CD4-positive, alpha-beta T cell (primary cell): ENCODE measurements at regions not wholly inside any gene's neighbourhood (a gene's known extent, or its start where the extent isn't known, plus 50 kb on each side); places are given as distances from the start of the nearest gene placed in this dataset.

Source experiments
- ATAC-seq: fragments of 200-7000 bp; cut with Tn5 transposase; one replicate; pipeline ENCODE4 v1.10.0; 2022; ENCODE audit warnings: mild to moderate bottlenecking; ENCODE audit not compliant: poor library complexity
- CTCF ChIA-PET: fragments of 350-600 bp; sonication (Branson Sonifier 250); formaldehyde crosslinking; loops from one replicate; lab custom pipeline; 2021; ENCODE audit warnings: antibody characterized with exemption, inconsistent platforms; lab: Charles Lee
- POLR2A ChIA-PET: fragments of 350-600 bp; sonication (Branson Sonifier 250); formaldehyde crosslinking; loops from one replicate; lab custom pipeline; 2021; ENCODE audit warnings: antibody characterized with exemption, inconsistent platforms; lab: Charles Lee
- DNase-seq, 14 experiments: peaks; one replicate each; pipeline ENCODE4 v3.0.0-alpha.2; 2013 to 2020; ENCODE audit warnings: mixed read lengths in 2 of 14
- H3K27ac ChIP-seq, 2 donors: one replicate each; pipeline versions ENCODE4 v1.5.1 to v1.7.0; 2013; ENCODE audit warnings: low read length in 2 of 2, low read depth in 1 of 2, mild to moderate bottlenecking in 1 of 2
- H3K27me3 ChIP-seq, 2 experiments: 1 replicate in 1 of 2; 2 replicates in 1 of 2; pipeline versions ENCODE4 v1.6.1 to v1.7.0; 2013; ENCODE audit warnings: low read length in 2 of 2, control low read depth in 1 of 2, mild to moderate bottlenecking in 1 of 2, moderate library complexity in 1 of 2; ENCODE audit not compliant: insufficient read depth in 2 of 2, control insufficient read depth in 1 of 2
- H3K36me3 ChIP-seq: one replicate; pipeline ENCODE4 v1.6.1; 2013; ENCODE audit warnings: low read length, control low read depth; ENCODE audit not compliant: insufficient read depth
- H3K4me1 ChIP-seq: one replicate; pipeline ENCODE4 v1.6.1; 2013; ENCODE audit warnings: low read length, control low read depth; ENCODE audit not compliant: insufficient read depth
- H3K4me3 ChIP-seq: one replicate; pipeline ENCODE4 v1.5.1; 2013; ENCODE audit warnings: mild to moderate bottlenecking, low read length, moderate library complexity
- H3K9me3 ChIP-seq, 2 experiments: 1 replicate in 1 of 2; 2 replicates in 1 of 2; pipeline versions ENCODE4 v1.6.1 to v1.7.0; 2013; ENCODE audit warnings: low read length in 2 of 2, mild to moderate bottlenecking in 2 of 2, control low read depth in 1 of 2, moderate library complexity in 1 of 2; ENCODE audit not compliant: control insufficient read depth in 1 of 2, insufficient read depth in 1 of 2
- H3K27ac Mint-ChIP-seq: one replicate; pipeline ENCODE4 v1.8.0; 2020; ENCODE audit warnings: mixed read lengths
- H3K27me3 Mint-ChIP-seq: one replicate; pipeline ENCODE4 v1.8.0; 2021; ENCODE audit warnings: mixed read lengths
- H3K36me3 Mint-ChIP-seq: one replicate; pipeline ENCODE4 v1.8.0; 2021; ENCODE audit warnings: low read depth, mixed read lengths
- H3K4me1 Mint-ChIP-seq: one replicate; pipeline ENCODE4 v1.8.0; 2021; ENCODE audit warnings: low read depth, mixed read lengths
- H3K4me3 Mint-ChIP-seq: one replicate; pipeline ENCODE4 v1.8.0; 2020; ENCODE audit warnings: mild to moderate bottlenecking, mixed read lengths
- H3K9me3 Mint-ChIP-seq: one replicate; pipeline ENCODE4 v1.8.0; 2020; ENCODE audit warnings: mixed read lengths
- CTCF ChIP-seq: fragments of 200-600 bp; IDR thresholded peaks from one replicate; pipeline ENCODE4 v1.8.0; 2022; ENCODE audit warnings: antibody characterized with exemption, mild to moderate bottlenecking
- intact Hi-C, 2 experiments: fragments of 100-400 bp; cut with DNase I in 1 of 2; cut with micrococcal nuclease in 1 of 2; formaldehyde crosslinking; loops; one replicate each; pipeline versions ENCODE4 v1.15.1 to v1.9.0; 2023 to 2025; cut with DNase I, micrococcal nuclease

GRCh38 chr14:53881921-53882320, 74.7 kb downstream of the BMP4 start:
- DNase-seq (no peak), ATAC-seq (no peak)
- Histone ChIP-seq H3K4me1 (no peaks in the 10 kb centered on the region), H3K4me3 (no peak overlapping the region), H3K27me3 (no peaks in the 10 kb centered on the region), H3K27ac (no peak overlapping the region), H3K9me3 (no peaks in the 10 kb centered on the region), H3K36me3 (no peaks in the 10 kb centered on the region)
- ChIA-PET CTCF (no interaction called here), POLR2A (no interaction called here)
- no peaks in the 10 kb centered on the region for H3K36me3 Mint-ChIP-seq
- no peak overlapping the region for H3K4me3 Mint-ChIP-seq
- H3K27ac Mint-ChIP-seq, result no peak overlapping the region
- H3K4me1 Mint-ChIP-seq, result no peaks in the 10 kb centered on the region
- no peak for TF ChIP-seq CTCF
- intact Hi-C loops, result no loop called here
- H3K27me3 Mint-ChIP-seq, result peaks cover 6% of the 10 kb centered on the region
- H3K9me3 Mint-ChIP-seq, result no peaks in the 10 kb centered on the region

GRCh38 chr14:53881161-53881871, 75.3 kb downstream of the BMP4 start:
- H3K4me3 ChIP-seq, result no peak overlapping the region
- no peak overlapping the region for H3K27ac ChIP-seq
- ChIA-PET POLR2A (no interaction called here), CTCF (no interaction called here)
- H3K36me3 Mint-ChIP-seq, result no peaks in the 10 kb centered on the region
- H3K4me3 Mint-ChIP-seq, result no peak overlapping the region
- H3K27me3 Mint-ChIP-seq, result peaks cover 6% of the 10 kb centered on the region
- no peaks in the 10 kb centered on the region for H3K27me3 ChIP-seq
- H3K4me1 Mint-ChIP-seq, result no peaks in the 10 kb centered on the region
- H3K27ac Mint-ChIP-seq, result no peak overlapping the region
- H3K4me1 ChIP-seq, result no peaks in the 10 kb centered on the region
- no peaks in the 10 kb centered on the region for H3K9me3 ChIP-seq
- no peak for TF ChIP-seq CTCF
- no peak for ATAC-seq
- intact Hi-C loops, result no loop called here
- peaks cover 4% of the 10 kb centered on the region for H3K9me3 Mint-ChIP-seq
- no peaks in the 10 kb centered on the region for H3K36me3 ChIP-seq
- DNase-seq, result no peak

DNA sequence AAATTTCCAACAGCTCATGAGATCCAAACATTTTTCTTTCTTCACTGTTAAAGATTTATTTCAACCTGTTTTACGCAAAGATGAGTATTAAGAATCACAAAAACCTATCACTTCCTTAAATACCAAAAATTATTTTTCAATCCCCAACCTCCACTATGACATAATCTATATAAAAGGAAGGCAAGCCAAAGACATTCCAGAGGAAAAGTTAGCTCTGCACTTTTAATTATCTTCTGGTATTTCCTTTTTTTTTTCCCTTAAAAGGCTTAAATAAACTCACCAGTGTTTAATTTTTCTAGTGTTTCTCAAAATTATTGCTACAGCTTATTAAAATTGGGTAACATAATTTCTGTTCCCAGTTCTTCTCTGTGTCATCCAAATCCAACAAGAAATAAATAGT, 75.9 kb downstream of the BMP4 start:
- no peak for DNase-seq
- no peak overlapping the region for H3K4me3 Mint-ChIP-seq
- no peaks in the 10 kb centered on the region for H3K9me3 ChIP-seq
- H3K27ac ChIP-seq, result no peak overlapping the region
- H3K9me3 Mint-ChIP-seq, result peaks cover 4% of the 10 kb centered on the region
- H3K36me3 Mint-ChIP-seq, result no peaks in the 10 kb centered on the region
- no peak for ATAC-seq
- ChIA-PET POLR2A (no interaction called here), CTCF (no interaction called here)
- no peak for TF ChIP-seq CTCF
- peaks cover 6% of the 10 kb centered on the region for H3K27me3 Mint-ChIP-seq
- no peaks in the 10 kb centered on the region for H3K27me3 ChIP-seq
- H3K27ac Mint-ChIP-seq, result no peak overlapping the region
- H3K4me1 Mint-ChIP-seq, result no peaks in the 10 kb centered on the region
- H3K4me3 ChIP-seq, result no peak overlapping the region
- intact Hi-C loops, result no loop called here
- H3K36me3 ChIP-seq, result no peaks in the 10 kb centered on the region
- H3K4me1 ChIP-seq, result no peaks in the 10 kb centered on the region
